ENCODE measurements at regions not wholly inside any gene's neighbourhood (a gene's known extent, or its start where the extent isn't known, plus 50 kb on each side); places are given as distances from the start of the nearest gene placed in this dataset.

DNA sequence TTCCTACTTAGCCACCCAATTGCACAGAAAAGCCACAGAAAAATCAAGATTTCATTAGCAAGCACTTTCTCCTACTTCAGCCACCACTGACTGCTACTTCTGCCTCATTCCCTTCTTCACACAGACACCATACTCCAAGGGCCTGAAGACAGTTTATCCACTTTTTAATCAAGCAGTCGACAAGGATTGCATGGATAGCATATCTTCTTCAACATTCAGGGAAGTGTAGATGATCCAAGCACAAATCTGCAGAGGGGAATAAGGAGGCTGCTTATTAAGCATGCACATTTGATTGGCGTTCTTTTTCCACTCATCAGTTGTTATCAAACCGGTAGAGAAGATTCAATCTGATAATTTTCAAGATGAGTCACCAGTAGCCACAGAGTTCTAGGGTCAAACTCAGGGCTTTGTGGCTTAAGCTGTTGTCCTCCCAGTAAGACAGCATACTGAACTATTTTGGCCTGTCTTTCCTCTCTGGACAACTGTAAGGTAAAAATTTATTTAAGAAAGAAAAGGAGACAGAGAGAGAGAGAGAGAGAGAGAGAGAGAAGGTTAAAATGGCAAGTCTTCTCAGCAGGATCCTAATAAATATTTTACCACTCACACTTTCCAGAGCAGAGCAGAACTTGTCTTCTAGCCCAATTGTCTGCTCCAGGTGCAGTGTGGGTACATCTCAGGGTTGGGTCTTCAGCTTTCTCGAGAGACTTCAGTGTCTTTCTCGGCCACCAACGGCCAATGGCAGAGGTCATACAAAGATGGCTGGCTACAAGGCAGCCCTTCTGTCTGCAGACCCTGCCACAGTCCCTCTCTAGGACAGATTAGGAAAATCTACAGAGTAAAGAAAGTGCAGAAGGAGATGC is 80.6 kb upstream of the BHLHE40 start (continued):
- TF ChIP-seq, protein P1, sequence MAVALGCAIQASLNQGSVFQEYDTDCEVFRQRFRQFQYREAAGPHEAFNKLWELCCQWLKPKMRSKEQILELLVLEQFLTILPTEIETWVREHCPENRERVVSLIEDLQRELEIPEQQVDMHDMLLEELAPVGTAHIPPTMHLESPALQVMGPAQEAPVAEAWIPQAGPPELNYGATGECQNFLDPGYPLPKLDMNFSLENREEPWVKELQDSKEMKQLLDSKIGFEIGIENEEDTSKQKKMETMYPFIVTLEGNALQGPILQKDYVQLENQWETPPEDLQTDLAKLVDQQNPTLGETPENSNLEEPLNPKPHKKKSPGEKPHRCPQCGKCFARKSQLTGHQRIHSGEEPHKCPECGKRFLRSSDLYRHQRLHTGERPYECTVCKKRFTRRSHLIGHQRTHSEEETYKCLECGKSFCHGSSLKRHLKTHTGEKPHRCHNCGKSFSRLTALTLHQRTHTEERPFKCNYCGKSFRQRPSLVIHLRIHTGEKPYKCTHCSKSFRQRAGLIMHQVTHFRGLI (CRISPR knock-in tag; IDR thresholded peaks at IDR 0.05), result no peak; the same call in 1 of the 2 replicates
- TF ChIP-seq MTA3 (IDR thresholded peaks at IDR 0.05; ENCODE audit: borderline replicate concordance), result no peak
- peak in 1 of 2 experiments; percentile 16; a peak in 2 of 4 replicates for TF ChIP-seq RAD21 (CRISPR knock-in tag; conservative IDR thresholded peaks at IDR 0.05 in 1 of 2, IDR thresholded peaks at IDR 0.05 in 1 of 2)
- TF ChIP-seq, protein P2, sequence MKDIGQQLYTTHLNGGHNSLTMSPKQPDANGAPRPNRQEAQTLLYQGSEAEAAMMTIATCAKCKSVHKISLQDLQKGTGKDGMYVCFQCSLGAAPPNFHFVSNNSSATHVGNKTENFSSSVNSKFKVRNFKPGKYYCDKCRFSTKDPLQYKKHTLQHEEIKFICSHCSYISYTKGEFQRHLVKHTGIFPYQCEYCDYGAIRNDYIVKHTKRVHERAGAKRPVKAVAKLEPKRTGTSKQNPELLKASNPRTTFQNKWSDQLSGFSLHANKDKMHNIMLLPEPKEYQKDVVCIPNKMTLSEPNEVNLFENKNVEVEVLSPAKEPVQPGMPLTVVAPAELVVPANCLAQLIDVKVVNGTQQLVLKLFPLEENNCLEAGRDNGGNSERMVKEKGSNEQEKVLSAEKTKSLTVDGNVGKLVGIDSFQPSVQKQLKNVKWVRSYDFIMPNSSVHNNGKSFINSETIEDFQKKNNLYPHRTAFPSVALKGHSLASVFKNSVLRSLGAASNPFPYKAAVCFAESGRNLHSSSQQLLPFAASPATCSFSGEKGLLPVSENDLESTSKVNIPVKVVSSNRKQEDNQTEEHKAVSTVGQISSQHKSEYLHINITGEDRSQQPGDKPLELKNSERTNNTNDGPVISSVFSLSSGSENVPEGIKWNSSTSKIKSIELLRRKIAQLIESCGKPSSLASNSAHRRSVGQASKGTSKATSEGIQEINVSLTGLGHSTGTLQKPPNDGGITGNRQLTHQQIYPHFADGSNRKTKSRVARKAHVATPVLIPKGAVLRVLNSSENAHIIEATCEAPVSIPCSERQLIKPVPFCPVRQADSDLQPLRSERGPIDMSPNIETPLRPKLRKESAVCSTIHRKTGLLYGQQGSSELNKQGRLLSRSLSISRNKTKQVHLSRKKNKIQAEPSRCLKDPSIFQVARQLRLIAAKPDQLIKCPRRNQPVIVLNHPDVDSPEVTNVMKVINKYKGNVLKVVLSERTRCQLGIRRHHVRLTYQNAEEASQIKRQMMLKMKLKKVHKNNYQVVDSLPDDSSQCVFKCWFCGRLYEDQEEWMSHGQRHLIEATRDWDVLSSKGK (CRISPR knock-in tag; IDR thresholded peaks at IDR 0.05), result no peak
- no peak for TF ChIP-seq E4F1 (CRISPR knock-in tag; IDR thresholded peaks at IDR 0.05; ENCODE audit: borderline replicate concordance)
- peak; percentile 73; the same call in 1 of the 2 replicates for TF ChIP-seq RNF2 (IDR thresholded peaks at IDR 0.05)
- TF ChIP-seq PRMT5 (CRISPR knock-in tag; IDR thresholded peaks at IDR 0.05), result no peak
- TF ChIP-seq ZNF174 (CRISPR knock-in tag; IDR thresholded peaks at IDR 0.05), result no peak
- no peak for TF ChIP-seq ZBTB7A (IDR thresholded peaks at IDR 0.05; ENCODE audit: borderline replicate concordance, control insufficient read depth, low read depth, low read length)
- TF ChIP-seq EWSR1 (IDR thresholded peaks at IDR 0.05; ENCODE audit: borderline replicate concordance, low read depth, partially characterized antibody), result no peak
- TF ChIP-seq, protein P3, sequence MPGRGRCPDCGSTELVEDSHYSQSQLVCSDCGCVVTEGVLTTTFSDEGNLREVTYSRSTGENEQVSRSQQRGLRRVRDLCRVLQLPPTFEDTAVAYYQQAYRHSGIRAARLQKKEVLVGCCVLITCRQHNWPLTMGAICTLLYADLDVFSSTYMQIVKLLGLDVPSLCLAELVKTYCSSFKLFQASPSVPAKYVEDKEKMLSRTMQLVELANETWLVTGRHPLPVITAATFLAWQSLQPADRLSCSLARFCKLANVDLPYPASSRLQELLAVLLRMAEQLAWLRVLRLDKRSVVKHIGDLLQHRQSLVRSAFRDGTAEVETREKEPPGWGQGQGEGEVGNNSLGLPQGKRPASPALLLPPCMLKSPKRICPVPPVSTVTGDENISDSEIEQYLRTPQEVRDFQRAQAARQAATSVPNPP (IDR thresholded peaks at IDR 0.05; ENCODE audit: borderline replicate concordance, insufficient read depth, insufficient read length), result no peak
- no peak for TF ChIP-seq CEBPZ (IDR thresholded peaks at IDR 0.05; ENCODE audit: borderline replicate concordance, low read depth, low read length)
- no peak for TF ChIP-seq NFIC (IDR thresholded peaks at IDR 0.05)
- TF ChIP-seq SRSF1 (IDR thresholded peaks at IDR 0.05; ENCODE audit: low read depth, low read length), result no peak
